Aorta (tissue), 5 donors: ENCODE measurements at regions not wholly inside any gene's neighbourhood (a gene's known extent, or its start where the extent isn't known, plus 50 kb on each side); places are given as distances from the start of the nearest gene placed in this dataset.

Experiments
- ATAC-seq: fragments of 200-7000 bp; cut with Tn5 transposase; one replicate; pipeline ENCODE4 v1.9.1; 2022; ENCODE audit warnings: moderate library complexity; ENCODE audit not compliant: low FRiP score
- DNase-seq, 2 donors: peaks; one replicate each; pipeline ENCODE4 v3.0.0-alpha.2; 2020
- H3K27ac ChIP-seq, 2 donors: one replicate each; pipeline ENCODE4 v1.5.1; 2013; ENCODE audit warnings: low read length in 2 of 2, mild to moderate bottlenecking in 2 of 2, moderate library complexity in 2 of 2, control low read depth in 1 of 2, inconsistent platforms in 1 of 2, low read depth in 1 of 2
- H3K27me3 ChIP-seq, 2 donors: one replicate each; pipeline ENCODE4 v1.6.1; 2013; ENCODE audit warnings: control low read depth in 1 of 2, low read length in 1 of 2, mild to moderate bottlenecking in 1 of 2, moderate library complexity in 1 of 2; ENCODE audit not compliant: insufficient read depth in 2 of 2, control insufficient read depth in 1 of 2
- H3K36me3 ChIP-seq, 2 donors: one replicate each; pipeline ENCODE4 v1.6.1; 2013; ENCODE audit warnings: control low read depth in 1 of 2, low read length in 1 of 2, mild to moderate bottlenecking in 1 of 2; ENCODE audit not compliant: insufficient read depth in 2 of 2, control insufficient read depth in 1 of 2
- H3K4me1 ChIP-seq, 2 donors: one replicate each; pipeline ENCODE4 v1.6.1; 2013; ENCODE audit warnings: low read length in 2 of 2, control low read depth in 1 of 2, mild to moderate bottlenecking in 1 of 2, moderate library complexity in 1 of 2; ENCODE audit not compliant: insufficient read depth in 2 of 2, control insufficient read depth in 1 of 2
- H3K4me3 ChIP-seq, 2 donors: one replicate each; pipeline ENCODE4 v1.5.1; 2013; ENCODE audit warnings: low read length in 2 of 2, control low read depth in 1 of 2, mild to moderate bottlenecking in 1 of 2
- H3K9me3 ChIP-seq: one replicate; pipeline ENCODE4 v1.6.1; 2013; ENCODE audit warnings: mild to moderate bottlenecking, low read length; ENCODE audit not compliant: control insufficient read depth
- WGBS, 2 donors: extraction: QIAGEN DNeasy Blood & Tissue Kit; methylation state at CpG; one replicate each; pipeline ENCODE4 v1.1.7; 2013; 5-methylcytosine and 5-hydroxymethylcytosine counted together
- intact Hi-C, 2 donors: fragments of 100-400 bp; cut with DNase I; formaldehyde crosslinking; loops; one replicate each; pipeline versions ENCODE4 v1.14.2 to v1.15.0; 2022
- donor health status: healthy with polysubstance abuse.
- donor health status: Bipolar disorder and iron deficiency.
- donor health status: DM: no; HTN: no; CAD: no.
- donor health status: DM: no; HTN: no; CAD: no.
- donor health status: DM: yes; HTN: yes; CAD: no.

DNA sequence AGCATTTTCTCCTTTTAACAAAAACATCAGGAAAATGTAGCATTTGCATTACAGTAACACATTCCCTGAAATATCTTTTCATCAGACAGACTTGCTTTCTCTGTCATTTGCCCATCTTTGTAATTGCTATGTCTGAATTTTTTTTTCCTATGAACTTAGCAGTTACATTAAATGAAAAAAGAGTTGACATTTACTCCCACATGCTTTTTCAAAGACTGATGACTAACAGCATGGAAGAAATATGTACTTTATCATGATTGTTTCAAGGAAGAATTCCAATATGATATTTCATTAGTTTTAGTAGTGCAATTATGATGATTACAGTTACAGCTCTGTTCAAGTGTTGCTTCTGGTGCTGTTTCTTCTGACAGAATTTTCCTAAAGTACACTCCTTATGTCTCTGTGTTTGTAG is 864.5 kb upstream of the MAN1A1 start:
- ATAC-seq (no peak), DNase-seq (no peak)
- intact Hi-C loops, result no loop called here
- Histone ChIP-seq H3K9me3 (no peaks in the 10 kb centered on the region), H3K4me3 (no peak overlapping the region), H3K27ac (no peak overlapping the region), H3K27me3 (no peaks in the 10 kb centered on the region), H3K36me3 (no peaks in the 10 kb centered on the region), H3K4me1 (no peaks in the 10 kb centered on the region)

DNA sequence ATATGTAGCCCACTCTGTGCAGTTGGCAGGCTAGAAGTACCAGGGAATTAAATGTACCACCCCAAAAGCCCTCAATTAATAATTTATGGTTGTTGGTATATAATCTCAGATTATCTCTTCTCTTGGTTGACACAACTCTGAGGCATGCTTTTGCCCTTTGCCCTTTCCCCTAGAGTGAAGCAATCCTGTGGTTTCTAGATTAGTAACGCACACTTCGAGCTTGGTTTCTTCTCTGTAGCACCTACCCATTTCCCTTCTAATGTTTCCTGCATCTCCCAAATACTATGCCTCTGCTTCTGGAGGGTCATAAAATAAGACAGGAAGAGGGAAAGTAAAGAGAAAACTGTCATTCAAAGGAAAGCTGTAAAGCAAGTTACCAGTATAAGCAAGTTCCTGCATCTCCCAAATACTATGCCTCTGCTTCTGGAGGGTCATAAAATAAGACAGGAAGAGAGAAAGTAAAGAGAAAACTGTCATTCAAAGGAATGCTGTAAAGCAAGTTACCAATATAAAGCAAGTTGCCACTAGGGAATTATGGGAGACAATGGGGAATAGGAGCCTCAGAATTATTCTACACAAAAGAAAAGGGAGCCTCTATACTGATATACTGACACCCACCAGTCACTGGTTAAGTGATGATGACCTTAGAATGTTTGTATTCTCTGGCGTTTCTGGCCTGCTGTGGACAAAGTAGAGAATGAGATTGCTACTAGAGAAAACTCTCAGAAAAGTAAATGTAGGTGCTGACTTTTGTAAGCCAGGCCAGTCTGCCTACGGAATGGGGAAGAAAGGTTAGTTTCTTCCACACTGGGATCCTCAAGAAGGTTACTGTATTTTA is 862.6 kb upstream of the MAN1A1 start:
- WGBS, 2 donors, result 49 to 61% methylated on average over 4 of the region's 4 CpGs
- Histone ChIP-seq H3K36me3 (no peaks in the 10 kb centered on the region), H3K27ac (no peak overlapping the region), H3K4me3 (no peak overlapping the region), H3K4me1 (no peaks in the 10 kb centered on the region), H3K9me3 (peaks cover 1% of the 10 kb centered on the region), H3K27me3 (no peaks in the 10 kb centered on the region)
- DNase-seq, result no peak
- intact Hi-C loops, result no loop called here
- ATAC-seq, result no peak

DNA sequence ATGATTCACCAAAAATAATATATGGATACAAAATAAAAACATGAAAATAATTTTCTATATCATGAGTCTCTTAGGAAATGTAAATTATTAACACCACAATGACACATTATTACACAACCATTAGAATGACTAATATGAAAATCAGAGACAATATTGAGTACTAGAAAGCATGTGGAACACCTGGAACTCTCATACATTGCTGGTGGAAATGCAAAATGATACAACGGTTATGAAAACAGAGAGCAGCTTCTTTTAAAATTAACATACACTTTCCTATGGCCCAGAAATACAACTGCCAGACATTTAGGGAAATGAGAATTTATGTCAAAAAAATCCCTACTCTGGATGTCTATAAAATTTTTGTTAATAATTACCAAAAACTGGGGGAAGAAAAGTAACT is 853.3 kb upstream of the MAN1A1 start:
- Histone ChIP-seq H3K4me3 (no peak overlapping the region), H3K4me1 (no peaks in the 10 kb centered on the region), H3K27me3 (no peaks in the 10 kb centered on the region), H3K27ac (no peak overlapping the region), H3K36me3 (no peaks in the 10 kb centered on the region), H3K9me3 (peaks cover 2% of the 10 kb centered on the region)
- WGBS, 2 donors, result 80 to 82% methylated on average over 1 of the region's 1 CpG
- ATAC-seq (no peak), DNase-seq (no peak)
- intact Hi-C loops, result no loop called here

DNA sequence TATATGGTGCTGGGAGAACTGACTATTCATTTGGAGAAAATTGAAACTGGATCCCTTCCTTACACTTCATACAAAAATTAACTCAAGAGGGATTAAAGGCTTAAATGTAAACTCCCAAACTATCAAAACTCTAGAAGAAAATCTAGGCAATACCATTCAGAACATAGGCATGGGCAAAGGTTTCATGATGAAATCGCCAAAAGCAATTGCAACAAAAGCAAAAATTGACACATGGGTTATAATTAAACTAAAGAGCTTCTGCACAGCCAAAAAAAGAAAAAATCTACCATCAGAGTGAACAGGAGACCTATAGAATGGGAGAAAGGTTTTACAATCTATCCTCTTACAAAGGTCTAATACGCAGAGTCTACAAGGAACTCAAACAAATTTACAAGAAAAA is 851.3 kb upstream of the MAN1A1 start:
- H3K27ac ChIP-seq, result no peak overlapping the region
- intact Hi-C loops, result no loop called here
- H3K27me3 ChIP-seq, result no peaks in the 10 kb centered on the region
- no peaks in the 10 kb centered on the region for H3K36me3 ChIP-seq
- H3K9me3 ChIP-seq, result no peaks in the 10 kb centered on the region
- ATAC-seq (no peak), DNase-seq (no peak)
- no peak overlapping the region for H3K4me3 ChIP-seq
- H3K4me1 ChIP-seq, result no peaks in the 10 kb centered on the region
- 81 to 86% methylated on average over 2 of the region's 2 CpGs for WGBS, 2 donors

DNA sequence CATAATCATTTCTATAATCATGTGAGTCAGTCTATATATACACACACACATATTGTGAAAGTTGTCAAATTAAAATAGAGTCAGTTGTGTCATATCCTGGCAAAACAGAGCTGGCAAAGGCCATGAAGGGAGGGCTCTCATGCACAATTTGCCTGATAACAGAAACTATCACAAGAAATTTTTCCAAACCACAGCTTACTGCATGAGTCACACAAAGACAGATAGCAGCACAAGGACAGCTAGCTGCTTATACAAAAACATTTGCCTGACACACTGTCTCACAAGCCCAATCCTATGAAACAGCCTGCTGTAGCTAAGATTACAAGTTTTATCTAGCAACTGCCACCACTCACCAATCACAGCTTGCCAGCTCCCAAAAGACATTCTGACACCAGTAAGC is 848.5 kb upstream of the MAN1A1 start:
- no peaks in the 10 kb centered on the region for H3K9me3 ChIP-seq
- intact Hi-C loops, result no loop called here
- H3K4me3 ChIP-seq, result no peak overlapping the region
- no peaks in the 10 kb centered on the region for H3K36me3 ChIP-seq
- H3K4me1 ChIP-seq, result no peaks in the 10 kb centered on the region
- ATAC-seq, result no peak
- H3K27ac ChIP-seq, result no peak overlapping the region
- no peaks in the 10 kb centered on the region for H3K27me3 ChIP-seq
- DNase-seq, result no peak

DNA sequence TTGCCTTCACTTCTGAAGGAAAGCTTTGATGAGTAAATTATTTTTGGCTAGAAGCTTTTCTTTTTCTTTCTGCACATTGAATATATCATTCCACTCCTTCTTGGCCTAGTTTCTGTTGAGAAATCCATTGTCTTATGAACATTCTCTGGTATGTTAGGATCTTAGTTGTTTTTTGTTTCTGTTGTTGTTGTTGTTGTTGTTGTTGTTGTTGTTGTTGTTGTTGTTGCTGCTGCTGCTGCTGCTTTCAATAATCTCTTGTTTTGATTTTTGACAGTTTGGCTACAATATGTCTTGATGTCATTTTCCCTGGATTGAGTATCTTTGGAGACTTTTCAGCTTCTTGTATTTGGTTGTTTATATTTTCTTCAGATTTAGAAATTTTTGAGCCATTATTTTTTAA is 836.5 kb upstream of the MAN1A1 start:
- Histone ChIP-seq H3K4me1 (no peaks in the 10 kb centered on the region), H3K9me3 (no peaks in the 10 kb centered on the region), H3K36me3 (no peaks in the 10 kb centered on the region), H3K27ac (no peak overlapping the region), H3K4me3 (no peak overlapping the region), H3K27me3 (no peaks in the 10 kb centered on the region)
- ATAC-seq, result no peak
- no peak for DNase-seq
- intact Hi-C loops, result no loop called here

DNA sequence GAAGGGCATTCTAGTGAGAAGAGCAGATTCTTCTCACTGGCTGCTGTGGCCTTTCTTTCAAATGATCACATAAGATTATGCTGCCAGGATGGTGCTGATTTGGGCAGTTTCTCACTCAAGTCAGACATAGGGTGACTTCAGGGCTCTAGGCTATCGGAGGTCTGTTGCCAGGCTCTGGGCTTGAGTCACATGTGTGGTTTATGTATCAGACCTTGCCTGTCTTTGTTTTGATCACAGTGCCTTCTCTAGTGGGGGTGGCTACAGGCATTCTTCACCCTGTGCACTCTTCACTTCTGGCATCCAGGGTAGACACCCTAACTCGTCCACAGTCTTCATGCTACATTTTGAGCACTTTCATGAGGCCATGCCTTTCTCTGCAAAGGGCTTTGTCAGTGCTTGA is 823.7 kb upstream of the MAN1A1 start:
- Histone ChIP-seq H3K27ac (no peak overlapping the region), H3K4me3 (no peak overlapping the region), H3K27me3 (no peaks in the 10 kb centered on the region), H3K4me1 (no peaks in the 10 kb centered on the region), H3K9me3 (no peaks in the 10 kb centered on the region), H3K36me3 (no peaks in the 10 kb centered on the region)
- intact Hi-C loops, result no loop called here
- DNase-seq (no peak), ATAC-seq (no peak)
- WGBS, 2 donors, result 62 to 76% methylated on average over 2 of the region's 2 CpGs

DNA sequence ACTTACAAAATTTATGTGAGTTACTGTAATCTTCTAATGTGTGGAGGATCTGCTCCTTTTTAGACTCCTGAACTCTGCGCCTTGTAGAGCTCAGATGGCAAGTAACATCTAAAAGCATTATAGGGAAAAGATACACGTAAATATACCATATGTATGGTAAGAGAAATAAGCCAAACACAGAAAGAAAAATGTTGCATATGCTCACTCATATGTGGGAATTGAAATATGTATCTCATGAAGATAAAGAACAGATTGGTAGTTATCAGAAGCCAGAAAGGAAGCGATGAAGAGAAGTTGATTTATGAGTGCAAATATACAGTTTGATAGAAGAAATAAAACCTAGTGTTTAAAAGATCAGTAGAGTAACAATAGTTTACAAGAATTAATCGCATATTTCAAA is 815.0 kb upstream of the MAN1A1 start:
- Histone ChIP-seq H3K27me3 (no peaks in the 10 kb centered on the region), H3K4me1 (no peaks in the 10 kb centered on the region), H3K4me3 (no peak overlapping the region), H3K36me3 (no peaks in the 10 kb centered on the region), H3K27ac (no peak overlapping the region), H3K9me3 (no peaks in the 10 kb centered on the region)
- 71 to 79% methylated on average over 4 of the region's 4 CpGs for WGBS, 2 donors
- ATAC-seq (no peak), DNase-seq (no peak)
- intact Hi-C loops, result no loop called here

DNA sequence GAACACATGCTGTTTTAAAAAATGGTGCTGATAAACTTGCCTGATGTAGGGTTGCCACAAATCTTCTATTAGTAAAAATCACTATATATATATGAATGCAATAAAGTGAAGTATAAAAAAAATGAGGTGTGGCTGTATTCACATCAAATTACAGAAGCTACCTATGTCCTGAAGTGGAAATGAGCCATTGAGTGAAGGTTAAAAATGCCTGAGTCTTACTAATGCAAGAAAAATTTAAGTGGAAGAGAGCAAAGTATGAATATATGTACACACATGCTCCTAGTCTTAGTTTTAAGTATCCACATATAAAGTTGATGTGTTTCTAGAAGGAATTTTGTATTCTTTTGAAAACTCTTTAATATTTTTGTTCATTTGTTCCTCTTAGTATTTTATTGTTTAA is 808.3 kb upstream of the MAN1A1 start:
- Histone ChIP-seq H3K4me1 (no peaks in the 10 kb centered on the region), H3K9me3 (no peaks in the 10 kb centered on the region), H3K27me3 (no peaks in the 10 kb centered on the region), H3K27ac (no peak overlapping the region), H3K4me3 (no peak overlapping the region), H3K36me3 (no peaks in the 10 kb centered on the region)
- ATAC-seq (no peak), DNase-seq (no peak)
- intact Hi-C loops, result no loop called here
